ENCODE measurements at regions not wholly inside any gene's neighbourhood (a gene's known extent, or its start where the extent isn't known, plus 50 kb on each side); places are given as distances from the start of the nearest gene placed in this dataset.

GRCh38 chr1:177865807-177866206 lies 104.1 kb downstream of the SEC16B start:
- Histone ChIP-seq H3K27me3 (ENCODE audit: control insufficient read depth, insufficient read depth, low read length) (no peaks in the 10 kb centered on the region), H3K4me3 (ENCODE audit: low read depth, low read length) (no peak overlapping the region), H3K9ac (ENCODE audit: low read depth, low read length) (no peak overlapping the region), H3K4me1 (ENCODE audit: control insufficient read depth, insufficient read depth, low read length) (no peaks in the 10 kb centered on the region), H3K9me3 (ENCODE audit: control insufficient read depth, insufficient read depth, low read length) (no peaks in the 10 kb centered on the region), H3K27ac (ENCODE audit: low read depth, low read length) (no peak overlapping the region), H3K36me3 (ENCODE audit: control insufficient read depth, insufficient read depth, low read length) (no peaks in the 10 kb centered on the region)

GRCh38 chr1:177864538-177865305 lies 105.1 kb downstream of the SEC16B start:
- no peak overlapping the region for H3K9ac ChIP-seq (ENCODE audit: low read depth, low read length)
- no peak overlapping the region for H3K4me3 ChIP-seq (ENCODE audit: low read depth, low read length)
- no peak overlapping the region for H3K27ac ChIP-seq (ENCODE audit: low read depth, low read length)
- H3K36me3 ChIP-seq (ENCODE audit: control insufficient read depth, insufficient read depth, low read length), result no peaks in the 10 kb centered on the region
- H3K27me3 ChIP-seq (ENCODE audit: control insufficient read depth, insufficient read depth, low read length), result no peaks in the 10 kb centered on the region
- H3K9me3 ChIP-seq (ENCODE audit: control insufficient read depth, insufficient read depth, low read length), result no peaks in the 10 kb centered on the region
- H3K4me1 ChIP-seq (ENCODE audit: control insufficient read depth, insufficient read depth, low read length), result no peaks in the 10 kb centered on the region

- H3K27me3 ChIP-seq (ENCODE audit: control insufficient read depth, insufficient read depth, low read length), result no peaks in the 10 kb centered on the region
- no peaks in the 10 kb centered on the region for H3K4me1 ChIP-seq (ENCODE audit: control insufficient read depth, insufficient read depth, low read length)
- no peaks in the 10 kb centered on the region for H3K9me3 ChIP-seq (ENCODE audit: control insufficient read depth, insufficient read depth, low read length)
- no peak overlapping the region for H3K9ac ChIP-seq (ENCODE audit: low read depth, low read length)
- no peak overlapping the region for H3K4me3 ChIP-seq (ENCODE audit: low read depth, low read length)
- H3K36me3 ChIP-seq (ENCODE audit: control insufficient read depth, insufficient read depth, low read length), result no peaks in the 10 kb centered on the region
- H3K27ac ChIP-seq (ENCODE audit: low read depth, low read length), result no peak overlapping the region
Observed at GRCh38 chr1:177863796-177864195, 106.1 kb downstream of the SEC16B start.

- no peaks in the 10 kb centered on the region for H3K36me3 ChIP-seq (ENCODE audit: control insufficient read depth, insufficient read depth, low read length)
- no peak overlapping the region for H3K4me3 ChIP-seq (ENCODE audit: low read depth, low read length)
- H3K9me3 ChIP-seq (ENCODE audit: control insufficient read depth, insufficient read depth, low read length), result no peaks in the 10 kb centered on the region
- H3K4me1 ChIP-seq (ENCODE audit: control insufficient read depth, insufficient read depth, low read length), result no peaks in the 10 kb centered on the region
- no peak overlapping the region for H3K27ac ChIP-seq (ENCODE audit: low read depth, low read length)
- no peaks in the 10 kb centered on the region for H3K27me3 ChIP-seq (ENCODE audit: control insufficient read depth, insufficient read depth, low read length)
- no peak overlapping the region for H3K9ac ChIP-seq (ENCODE audit: low read depth, low read length)
Observed at GRCh38 chr1:177862916-177863315, 106.9 kb downstream of the SEC16B start.

GRCh38 chr1:177859572-177859971 lies 110.3 kb downstream of the SEC16B start:
- Histone ChIP-seq H3K4me1 (ENCODE audit: control insufficient read depth, insufficient read depth, low read length) (no peaks in the 10 kb centered on the region), H3K9ac (ENCODE audit: low read depth, low read length) (no peak overlapping the region), H3K36me3 (ENCODE audit: control insufficient read depth, insufficient read depth, low read length) (no peaks in the 10 kb centered on the region), H3K27me3 (ENCODE audit: control insufficient read depth, insufficient read depth, low read length) (no peaks in the 10 kb centered on the region), H3K9me3 (ENCODE audit: control insufficient read depth, insufficient read depth, low read length) (no peaks in the 10 kb centered on the region), H3K4me3 (ENCODE audit: low read depth, low read length) (no peak overlapping the region), H3K27ac (ENCODE audit: low read depth, low read length) (no peak overlapping the region)

- H3K27ac ChIP-seq (ENCODE audit: low read depth, low read length), result no peak overlapping the region
- no peaks in the 10 kb centered on the region for H3K4me1 ChIP-seq (ENCODE audit: control insufficient read depth, insufficient read depth, low read length)
- H3K4me3 ChIP-seq (ENCODE audit: low read depth, low read length), result no peak overlapping the region
- H3K9ac ChIP-seq (ENCODE audit: low read depth, low read length), result no peak overlapping the region
- H3K9me3 ChIP-seq (ENCODE audit: control insufficient read depth, insufficient read depth, low read length), result no peaks in the 10 kb centered on the region
- H3K36me3 ChIP-seq (ENCODE audit: control insufficient read depth, insufficient read depth, low read length), result no peaks in the 10 kb centered on the region
- H3K27me3 ChIP-seq (ENCODE audit: control insufficient read depth, insufficient read depth, low read length), result no peaks in the 10 kb centered on the region
Observed at GRCh38 chr1:177858332-177858821, 111.5 kb downstream of the SEC16B start.

- Histone ChIP-seq H3K4me3 (ENCODE audit: low read depth, low read length) (no peak overlapping the region), H3K4me1 (ENCODE audit: control insufficient read depth, insufficient read depth, low read length) (no peaks in the 10 kb centered on the region), H3K36me3 (ENCODE audit: control insufficient read depth, insufficient read depth, low read length) (no peaks in the 10 kb centered on the region), H3K9ac (ENCODE audit: low read depth, low read length) (no peak overlapping the region), H3K9me3 (ENCODE audit: control insufficient read depth, insufficient read depth, low read length) (no peaks in the 10 kb centered on the region), H3K27me3 (ENCODE audit: control insufficient read depth, insufficient read depth, low read length) (no peaks in the 10 kb centered on the region), H3K27ac (ENCODE audit: low read depth, low read length) (no peak overlapping the region)
Observed at GRCh38 chr1:177857285-177857684, 112.6 kb downstream of the SEC16B start.

- H3K9me3 ChIP-seq (ENCODE audit: control insufficient read depth, insufficient read depth, low read length), result no peaks in the 10 kb centered on the region
- no peaks in the 10 kb centered on the region for H3K4me1 ChIP-seq (ENCODE audit: control insufficient read depth, insufficient read depth, low read length)
- no peak overlapping the region for H3K4me3 ChIP-seq (ENCODE audit: low read depth, low read length)
- H3K9ac ChIP-seq (ENCODE audit: low read depth, low read length), result no peak overlapping the region
- H3K27ac ChIP-seq (ENCODE audit: low read depth, low read length), result no peak overlapping the region
- H3K27me3 ChIP-seq (ENCODE audit: control insufficient read depth, insufficient read depth, low read length), result no peaks in the 10 kb centered on the region
- no peaks in the 10 kb centered on the region for H3K36me3 ChIP-seq (ENCODE audit: control insufficient read depth, insufficient read depth, low read length)
Observed at GRCh38 chr1:177854951-177855350, 114.9 kb downstream of the SEC16B start.

GRCh38 chr1:177849579-177850290 lies 120.1 kb downstream of the SEC16B start:
- H3K27me3 ChIP-seq (ENCODE audit: control insufficient read depth, insufficient read depth, low read length), result no peaks in the 10 kb centered on the region
- H3K4me3 ChIP-seq (ENCODE audit: low read depth, low read length), result no peak overlapping the region
- H3K9ac ChIP-seq (ENCODE audit: low read depth, low read length), result no peak overlapping the region
- no peak overlapping the region for H3K27ac ChIP-seq (ENCODE audit: low read depth, low read length)
- H3K9me3 ChIP-seq (ENCODE audit: control insufficient read depth, insufficient read depth, low read length), result no peaks in the 10 kb centered on the region
- H3K36me3 ChIP-seq (ENCODE audit: control insufficient read depth, insufficient read depth, low read length), result no peaks in the 10 kb centered on the region
- H3K4me1 ChIP-seq (ENCODE audit: control insufficient read depth, insufficient read depth, low read length), result no peaks in the 10 kb centered on the region

- no peaks in the 10 kb centered on the region for H3K36me3 ChIP-seq (ENCODE audit: control insufficient read depth, insufficient read depth, low read length)
- H3K4me3 ChIP-seq (ENCODE audit: low read depth, low read length), result no peak overlapping the region
- H3K27me3 ChIP-seq (ENCODE audit: control insufficient read depth, insufficient read depth, low read length), result no peaks in the 10 kb centered on the region
- H3K9me3 ChIP-seq (ENCODE audit: control insufficient read depth, insufficient read depth, low read length), result no peaks in the 10 kb centered on the region
- H3K4me1 ChIP-seq (ENCODE audit: control insufficient read depth, insufficient read depth, low read length), result no peaks in the 10 kb centered on the region
- H3K27ac ChIP-seq (ENCODE audit: low read depth, low read length), result no peak overlapping the region
- no peak overlapping the region for H3K9ac ChIP-seq (ENCODE audit: low read depth, low read length)
Observed at GRCh38 chr1:177849130-177849529, 120.7 kb downstream of the SEC16B start.

- Histone ChIP-seq H3K4me1 (ENCODE audit: control insufficient read depth, insufficient read depth, low read length) (no peaks in the 10 kb centered on the region), H3K27ac (ENCODE audit: low read depth, low read length) (no peak overlapping the region), H3K36me3 (ENCODE audit: control insufficient read depth, insufficient read depth, low read length) (no peaks in the 10 kb centered on the region), H3K27me3 (ENCODE audit: control insufficient read depth, insufficient read depth, low read length) (no peaks in the 10 kb centered on the region), H3K9ac (ENCODE audit: low read depth, low read length) (no peak overlapping the region), H3K4me3 (ENCODE audit: low read depth, low read length) (no peak overlapping the region), H3K9me3 (ENCODE audit: control insufficient read depth, insufficient read depth, low read length) (no peaks in the 10 kb centered on the region)
Observed at GRCh38 chr1:177848577-177848976, 121.3 kb downstream of the SEC16B start.
